Loucy (cell line): ENCODE measurements at regions not wholly inside any gene's neighbourhood (a gene's known extent, or its start where the extent isn't known, plus 50 kb on each side); places are given as distances from the start of the nearest gene placed in this dataset.

ENCODE experiments used
- H2AFZ ChIP-seq: fragments of 200-600 bp; sonication (generic); 2 replicates; pipeline ENCODE4 v1.6.0; 2016; ENCODE audit warnings: antibody characterized with exemption, mild to moderate bottlenecking, low read length, moderate library complexity
- H3F3A ChIP-seq: fragments of 200-600 bp; 2 replicates; pipeline ENCODE4 v1.6.0; 2016; ENCODE audit warnings: antibody characterized with exemption, low read depth, mild to moderate bottlenecking
- H3K27me3 ChIP-seq: fragments of 200-600 bp; sonication (generic); 2 replicates; pipeline ENCODE4 v1.6.1; 2014; ENCODE audit warnings: low read length, mild to moderate bottlenecking; ENCODE audit not compliant: insufficient read depth, poor library complexity, severe bottlenecking
- H3K36me3 ChIP-seq: fragments of 200-600 bp; sonication (generic); 2 replicates; pipeline ENCODE4 v1.6.1; 2016; ENCODE audit warnings: low read length; ENCODE audit not compliant: insufficient read depth
- H3K4me1 ChIP-seq: fragments of 200-600 bp; sonication (generic); 2 replicates; pipeline ENCODE4 v1.5.1; 2014; ENCODE audit warnings: low read length, mild to moderate bottlenecking; ENCODE audit not compliant: insufficient read depth, poor library complexity, severe bottlenecking
- H3K4me2 ChIP-seq: fragments of 200-600 bp; sonication (generic); 2 replicates; pipeline ENCODE4 v1.6.0; 2014; ENCODE audit warnings: antibody characterized with exemption, low read length, low read depth, mild to moderate bottlenecking; ENCODE audit not compliant: poor library complexity, severe bottlenecking
- H3K4me3 ChIP-seq: fragments of 200-600 bp; sonication (generic); 2 replicates; pipeline ENCODE4 v1.5.1; 2014; ENCODE audit warnings: low read length, mild to moderate bottlenecking, mixed read lengths; ENCODE audit not compliant: poor library complexity, severe bottlenecking
- H3K79me2 ChIP-seq: fragments of 200-600 bp; sonication (generic); 2 replicates; pipeline ENCODE4 v1.6.1; 2014; ENCODE audit warnings: low read length; ENCODE audit not compliant: insufficient read depth
- H3K9ac ChIP-seq: fragments of 200-600 bp; sonication (generic); 2 replicates; pipeline ENCODE4 v1.6.0; 2014; ENCODE audit warnings: mild to moderate bottlenecking, low read depth, low read length, moderate library complexity; ENCODE audit not compliant: poor library complexity, severe bottlenecking
- H3K9me2 ChIP-seq: fragments of 200-600 bp; sonication (generic); replicated peaks from 2 replicates; pipeline ENCODE4 v1.6.1; 2016; ENCODE audit warnings: low read depth, low read length, mixed read lengths
- H3K9me3 ChIP-seq: fragments of 200-600 bp; sonication (generic); 2 replicates; pipeline ENCODE4 v1.6.1; 2014; ENCODE audit warnings: mild to moderate bottlenecking, antibody characterized with exemption, low read length, low read depth; ENCODE audit not compliant: insufficient read depth
- H4K20me1 ChIP-seq: fragments of 200-600 bp; sonication (generic); 2 replicates; pipeline ENCODE4 v1.6.0; 2014; ENCODE audit warnings: antibody characterized with exemption, low read length, mild to moderate bottlenecking; ENCODE audit not compliant: insufficient read depth, poor library complexity, severe bottlenecking
- CTCF ChIP-seq: fragments of 200-600 bp; sonication (generic); conservative IDR thresholded peaks from 2 replicates; pipeline ENCODE4 v1.5.1; 2014; ENCODE audit warnings: mild to moderate bottlenecking, antibody characterized with exemption, low read length
- EZH2phosphoT487 ChIP-seq: fragments of 200-600 bp; IDR thresholded peaks from 2 replicates; pipeline ENCODE4 v1.6.1; 2018; ENCODE audit warnings: antibody characterized with exemption, mild to moderate bottlenecking, moderate library complexity, borderline replicate concordance

DNA sequence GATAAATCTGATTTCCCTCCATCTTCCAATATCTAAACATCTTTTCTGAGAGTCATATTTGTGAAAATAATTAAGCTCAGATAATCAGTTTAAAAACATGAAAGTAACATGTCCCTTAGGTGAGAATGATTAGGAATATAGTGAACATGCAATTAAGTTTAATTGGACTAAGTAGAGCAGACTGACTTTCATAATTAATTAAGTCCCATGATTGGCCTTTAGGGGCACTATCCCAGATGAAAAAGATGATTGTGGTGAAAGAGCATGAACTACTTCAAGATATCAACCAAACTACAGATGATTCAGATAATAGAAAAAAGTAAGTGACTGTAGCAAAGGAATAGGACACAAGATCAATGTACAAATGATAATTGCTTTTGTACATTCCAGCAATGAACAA lies 758.8 kb downstream of the STIM2 start:
- Histone ChIP-seq H3K4me1 (no peaks in the 10 kb centered on the region), H3K9me2 (no peaks in the 10 kb centered on the region), H3K79me2 (no peaks in the 10 kb centered on the region), H2AFZ (no peak overlapping the region), H3K36me3 (no peaks in the 10 kb centered on the region), H3K9ac (no peak overlapping the region), H3K27me3 (no peaks in the 10 kb centered on the region), H4K20me1 (no peaks in the 10 kb centered on the region), H3K9me3 (no peaks in the 10 kb centered on the region), H3K4me3 (no peak overlapping the region), H3K4me2 (no peak overlapping the region), H3F3A (no peaks in the 10 kb centered on the region)
- TF ChIP-seq CTCF, result no peak
- no peak for TF ChIP-seq EZH2phosphoT487

DNA sequence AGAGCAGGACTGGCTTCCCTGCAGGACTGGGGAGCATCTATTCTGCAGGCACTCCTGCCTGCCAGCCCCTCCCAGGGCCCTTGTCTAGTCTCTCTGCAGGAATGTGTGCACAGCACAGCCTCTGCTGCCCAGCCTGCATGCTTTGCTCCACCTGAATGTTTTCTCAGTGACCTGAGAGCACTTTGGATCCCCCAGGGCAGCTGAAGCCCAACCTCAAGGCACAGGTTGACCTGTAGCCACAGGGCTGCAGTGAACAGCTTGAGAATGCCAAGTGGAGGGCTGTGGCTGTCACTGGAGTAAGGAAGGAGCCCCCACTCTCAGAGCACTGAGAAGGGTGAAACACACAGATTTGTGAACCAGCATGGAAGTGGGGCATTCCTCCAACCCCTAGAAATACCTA lies 760.2 kb downstream of the STIM2 start:
- no peaks in the 10 kb centered on the region for H4K20me1 ChIP-seq

GRCh38 chr4:27624749-27625148 lies 764.1 kb downstream of the STIM2 start:
- no peak overlapping the region for H3K4me2 ChIP-seq
- no peaks in the 10 kb centered on the region for H3K79me2 ChIP-seq
- H2AFZ ChIP-seq, result no peak overlapping the region
- H3K9me3 ChIP-seq, result no peaks in the 10 kb centered on the region
- no peaks in the 10 kb centered on the region for H3K9me2 ChIP-seq
- H3K9ac ChIP-seq, result no peak overlapping the region
- H3F3A ChIP-seq, result no peaks in the 10 kb centered on the region
- H3K4me1 ChIP-seq, result no peaks in the 10 kb centered on the region
- H3K36me3 ChIP-seq, result no peaks in the 10 kb centered on the region
- no peak overlapping the region for H3K4me3 ChIP-seq
- TF ChIP-seq EZH2phosphoT487 (no peak), CTCF (no peak)
- H3K27me3 ChIP-seq, result no peaks in the 10 kb centered on the region
- H4K20me1 ChIP-seq, result no peaks in the 10 kb centered on the region

More for the DNA sequence above, 760.2 kb downstream of the STIM2 start:
- H3K4me3 ChIP-seq, result no peak overlapping the region
- no peak overlapping the region for H3K4me2 ChIP-seq
- no peak overlapping the region for H2AFZ ChIP-seq
- H3K27me3 ChIP-seq, result no peaks in the 10 kb centered on the region
- no peaks in the 10 kb centered on the region for H3F3A ChIP-seq
- no peaks in the 10 kb centered on the region for H3K9me2 ChIP-seq
- no peaks in the 10 kb centered on the region for H3K9me3 ChIP-seq
- H3K4me1 ChIP-seq, result no peaks in the 10 kb centered on the region
- no peak overlapping the region for H3K9ac ChIP-seq
- H3K36me3 ChIP-seq, result no peaks in the 10 kb centered on the region
- TF ChIP-seq EZH2phosphoT487 (no peak), CTCF (no peak)
- no peaks in the 10 kb centered on the region for H3K79me2 ChIP-seq
